Stimulated activated memory B cell treated with anti-CD40 and anti-IgM and Interleukin-4, amounts not matched to agents 10 μg/mL and 1 μg/mL and 100 μg/mL, for 72 hours (primary cell): ENCODE measurements at regions not wholly inside any gene's neighbourhood (a gene's known extent, or its start where the extent isn't known, plus 50 kb on each side); places are given as distances from the start of the nearest gene placed in this dataset.

Experiments used
- ATAC-seq: fragments of 150-1000 bp; cut with Tn5 transposase; 2 replicates; pipeline ENCODE4 v1.10.0; 2021
- H3K27ac Mint-ChIP-seq: one replicate; pipeline ENCODE4 v1.8.0; 2022; ENCODE audit warnings: mild to moderate bottlenecking, mixed read lengths
- H3K27me3 Mint-ChIP-seq: one replicate; pipeline ENCODE4 v1.8.0; 2022; ENCODE audit warnings: mixed read lengths
- H3K36me3 Mint-ChIP-seq: one replicate; pipeline ENCODE4 v1.8.0; 2022; ENCODE audit warnings: mixed read lengths
- H3K4me1 Mint-ChIP-seq: one replicate; pipeline ENCODE4 v1.8.0; 2022; ENCODE audit warnings: mixed read lengths
- H3K4me3 Mint-ChIP-seq: one replicate; pipeline ENCODE4 v1.8.0; 2022; ENCODE audit warnings: mild to moderate bottlenecking, moderate library complexity, mixed read lengths
- H3K9me3 Mint-ChIP-seq: one replicate; pipeline ENCODE4 v1.8.0; 2022; ENCODE audit warnings: mixed read lengths

DNA sequence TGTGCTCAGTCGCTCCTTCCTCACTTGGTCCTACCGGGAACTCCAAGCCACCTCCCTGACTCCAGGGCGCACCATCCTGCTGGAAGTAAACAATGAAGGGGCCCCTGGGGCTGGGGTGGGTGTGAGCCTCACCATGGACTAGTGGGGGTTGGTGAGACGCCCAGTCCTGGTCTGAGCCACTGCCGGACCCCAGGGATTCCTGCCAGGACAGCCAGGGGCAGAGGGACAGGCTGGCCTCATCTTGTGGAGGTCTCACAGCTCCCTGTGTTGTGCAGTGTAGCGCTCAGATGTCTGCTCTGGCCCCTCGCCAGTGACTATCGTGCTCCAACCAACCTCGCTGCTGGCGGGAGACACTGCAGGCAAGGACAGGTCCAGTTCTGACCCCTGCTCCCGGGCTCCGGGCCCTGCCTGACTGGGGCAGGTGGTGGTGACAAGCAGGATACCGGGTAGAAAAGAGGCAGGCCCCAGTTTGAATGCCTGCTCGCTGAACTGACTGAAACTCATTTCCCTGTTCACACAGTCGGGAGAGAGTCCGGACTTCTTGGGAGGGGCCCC is 1021.4 kb downstream of the BRD1 start:
- H3K4me1 Mint-ChIP-seq, result no peaks in the 10 kb centered on the region
- no peak for ATAC-seq
- H3K27ac Mint-ChIP-seq, result no peak overlapping the region
- H3K9me3 Mint-ChIP-seq, result peaks cover 2% of the 10 kb centered on the region
- no peaks in the 10 kb centered on the region for H3K36me3 Mint-ChIP-seq
- no peak overlapping the region for H3K4me3 Mint-ChIP-seq
- no peaks in the 10 kb centered on the region for H3K27me3 Mint-ChIP-seq

- ATAC-seq, result no peak
- Mint-ChIP-seq H3K27ac (no peak overlapping the region), H3K36me3 (no peaks in the 10 kb centered on the region), H3K9me3 (peaks cover 2% of the 10 kb centered on the region), H3K4me3 (no peak overlapping the region), H3K27me3 (no peaks in the 10 kb centered on the region), H3K4me1 (no peaks in the 10 kb centered on the region)
These were observed 1022.2 kb downstream of the BRD1 start for GRCh38 chr22:48805516-48805915.

GRCh38 chr22:48804811-48805301 is 1022.8 kb downstream of the BRD1 start:
- Mint-ChIP-seq H3K9me3 (peaks cover 2% of the 10 kb centered on the region), H3K4me3 (no peak overlapping the region), H3K4me1 (no peaks in the 10 kb centered on the region), H3K27me3 (no peaks in the 10 kb centered on the region), H3K27ac (no peak overlapping the region), H3K36me3 (no peaks in the 10 kb centered on the region)
- no peak for ATAC-seq

GRCh38 chr22:48803948-48804810 is 1023.5 kb downstream of the BRD1 start:
- no peaks in the 10 kb centered on the region for H3K36me3 Mint-ChIP-seq
- no peaks in the 10 kb centered on the region for H3K27me3 Mint-ChIP-seq
- peaks cover 2% of the 10 kb centered on the region for H3K9me3 Mint-ChIP-seq
- no peaks in the 10 kb centered on the region for H3K4me1 Mint-ChIP-seq
- ATAC-seq, result no peak
- H3K27ac Mint-ChIP-seq, result no peak overlapping the region
- H3K4me3 Mint-ChIP-seq, result no peak overlapping the region

DNA sequence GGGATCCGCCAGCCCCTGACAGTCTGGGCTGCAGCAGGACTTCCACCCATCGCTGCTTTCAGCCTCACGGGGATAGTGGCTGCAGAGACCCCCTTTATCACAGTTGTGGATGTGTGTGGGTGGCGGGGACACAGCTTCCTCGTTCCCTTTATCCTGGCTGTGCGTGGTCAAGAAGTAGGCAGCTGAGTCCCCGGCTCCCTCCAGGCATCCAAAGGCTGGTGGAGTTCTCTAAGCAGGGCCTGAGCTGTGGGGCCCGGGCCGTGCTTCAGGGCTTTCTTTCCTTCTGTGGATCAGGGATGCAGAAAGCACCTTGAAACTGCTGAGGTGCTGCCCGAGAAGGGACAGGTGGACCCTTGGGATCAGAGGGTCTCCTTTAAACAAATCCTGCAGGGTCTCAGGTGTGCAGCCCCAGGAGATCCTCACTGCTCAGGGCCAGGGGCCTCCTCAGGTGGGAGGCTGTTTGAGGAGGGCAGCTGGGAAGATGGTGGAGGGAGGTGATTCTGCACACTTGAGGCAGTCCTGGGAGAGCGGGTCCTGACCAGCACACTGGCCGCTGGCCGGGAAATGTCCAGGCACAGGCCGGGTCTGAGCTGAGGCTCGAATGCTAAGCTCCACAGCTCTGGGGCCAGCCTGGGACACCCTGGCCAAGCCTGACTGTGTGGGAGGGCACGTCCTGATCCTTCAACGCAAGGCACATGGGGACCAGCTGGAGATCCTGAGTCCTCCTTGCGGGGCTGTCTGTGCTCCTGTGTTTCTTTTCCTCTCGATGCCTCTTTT is 1024.3 kb downstream of the BRD1 start:
- H3K4me1 Mint-ChIP-seq, result no peaks in the 10 kb centered on the region

DNA sequence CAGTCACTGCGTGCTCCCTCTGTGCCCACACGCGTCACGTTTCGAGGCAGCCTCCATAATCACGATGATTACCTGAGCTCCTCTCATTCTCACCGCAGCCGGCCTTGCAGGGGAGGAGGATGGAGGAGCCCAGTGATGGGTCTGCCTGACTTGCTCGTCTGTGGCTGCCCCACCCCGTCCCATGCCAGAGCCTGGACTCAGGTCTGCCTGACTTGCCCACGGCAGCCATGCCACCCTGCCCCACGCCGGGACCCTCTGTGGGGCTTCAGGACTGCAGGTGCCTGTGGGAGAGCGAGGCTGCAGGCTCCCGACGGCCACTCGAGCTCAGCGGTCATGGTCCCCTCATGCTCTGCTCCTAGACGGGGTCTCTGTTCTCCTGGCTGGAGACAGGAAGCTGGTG is 1025.1 kb downstream of the BRD1 start:
- Mint-ChIP-seq H3K9me3 (no peaks in the 10 kb centered on the region), H3K36me3 (no peaks in the 10 kb centered on the region), H3K27ac (no peak overlapping the region), H3K27me3 (no peaks in the 10 kb centered on the region), H3K4me3 (no peak overlapping the region), H3K4me1 (no peaks in the 10 kb centered on the region)
- ATAC-seq, result no peak

More for the DNA sequence above, 1024.3 kb downstream of the BRD1 start:
- no peaks in the 10 kb centered on the region for H3K36me3 Mint-ChIP-seq
- no peaks in the 10 kb centered on the region for H3K27me3 Mint-ChIP-seq
- no peak overlapping the region for H3K27ac Mint-ChIP-seq
- no peaks in the 10 kb centered on the region for H3K9me3 Mint-ChIP-seq
- H3K4me3 Mint-ChIP-seq, result no peak overlapping the region
- ATAC-seq, result no peak

DNA sequence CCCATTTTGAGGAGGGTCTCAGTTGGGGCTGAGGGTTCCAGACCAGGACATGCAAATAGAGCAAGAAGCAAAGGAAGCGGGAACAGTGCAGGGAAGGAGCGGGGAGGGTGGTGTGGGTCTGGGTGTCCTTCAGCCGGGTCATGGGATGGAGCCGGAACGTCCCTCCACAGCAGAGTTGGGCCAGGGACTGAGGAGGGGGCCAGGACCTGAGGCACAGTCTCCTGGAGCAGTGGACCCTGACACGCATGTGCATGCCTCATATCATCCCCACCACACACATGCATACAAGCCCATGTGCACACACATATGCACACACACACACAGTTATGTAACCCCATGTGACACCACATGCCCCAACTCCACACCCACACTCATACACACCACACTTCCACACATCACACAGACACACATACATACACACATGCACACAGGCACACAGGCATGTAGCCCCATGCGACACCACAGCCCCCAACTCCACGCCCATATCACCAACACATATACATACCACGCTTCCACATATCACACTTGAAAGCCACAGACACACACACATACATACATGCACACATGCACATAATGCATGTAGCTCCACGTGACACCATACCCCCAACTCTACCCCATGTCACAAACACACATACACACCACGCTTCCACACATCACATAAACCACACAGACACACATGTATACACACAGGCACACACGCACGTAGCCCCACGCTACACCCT is 1026.6 kb downstream of the BRD1 start:
- H3K27me3 Mint-ChIP-seq, result no peaks in the 10 kb centered on the region
- H3K4me3 Mint-ChIP-seq, result no peak overlapping the region
- H3K36me3 Mint-ChIP-seq, result no peaks in the 10 kb centered on the region
- no peaks in the 10 kb centered on the region for H3K9me3 Mint-ChIP-seq
- H3K27ac Mint-ChIP-seq, result no peak overlapping the region
- H3K4me1 Mint-ChIP-seq, result no peaks in the 10 kb centered on the region
- no peak for ATAC-seq

- no peak for ATAC-seq
- no peaks in the 10 kb centered on the region for H3K36me3 Mint-ChIP-seq
- no peaks in the 10 kb centered on the region for H3K27me3 Mint-ChIP-seq
- no peak overlapping the region for H3K4me3 Mint-ChIP-seq
- no peaks in the 10 kb centered on the region for H3K9me3 Mint-ChIP-seq
- H3K4me1 Mint-ChIP-seq, result no peaks in the 10 kb centered on the region
- H3K27ac Mint-ChIP-seq, result no peak overlapping the region
These were observed 1027.4 kb downstream of the BRD1 start for GRCh38 chr22:48800036-48800885.

- H3K27me3 Mint-ChIP-seq, result no peaks in the 10 kb centered on the region
- H3K36me3 Mint-ChIP-seq, result no peaks in the 10 kb centered on the region
- ATAC-seq, result no peak
- no peak overlapping the region for H3K27ac Mint-ChIP-seq
- H3K4me3 Mint-ChIP-seq, result no peak overlapping the region
- peaks cover 1% of the 10 kb centered on the region for H3K9me3 Mint-ChIP-seq
- no peaks in the 10 kb centered on the region for H3K4me1 Mint-ChIP-seq
These were observed 1028.3 kb downstream of the BRD1 start for GRCh38 chr22:48799227-48799970.

GRCh38 chr22:48798281-48799226 is 1029.1 kb downstream of the BRD1 start:
- Mint-ChIP-seq H3K4me3 (no peak overlapping the region), H3K9me3 (peaks cover 7% of the 10 kb centered on the region), H3K4me1 (no peaks in the 10 kb centered on the region), H3K27me3 (no peaks in the 10 kb centered on the region), H3K36me3 (no peaks in the 10 kb centered on the region), H3K27ac (no peak overlapping the region)
- ATAC-seq, result no peak

GRCh38 chr22:48797731-48798130 is 1029.9 kb downstream of the BRD1 start:
- no peak overlapping the region for H3K4me3 Mint-ChIP-seq
- no peak overlapping the region for H3K27ac Mint-ChIP-seq

GRCh38 chr22:48796310-48797015 is 1031.2 kb downstream of the BRD1 start:
- H3K4me3 Mint-ChIP-seq, result no peak overlapping the region
- no peaks in the 10 kb centered on the region for H3K27me3 Mint-ChIP-seq
- peaks cover 14% of the 10 kb centered on the region for H3K9me3 Mint-ChIP-seq
- no peak for ATAC-seq
- H3K36me3 Mint-ChIP-seq, result no peaks in the 10 kb centered on the region
- no peak overlapping the region for H3K27ac Mint-ChIP-seq
- no peaks in the 10 kb centered on the region for H3K4me1 Mint-ChIP-seq

More at GRCh38 chr22:48797731-48798130, 1029.9 kb downstream of the BRD1 start:
- Mint-ChIP-seq H3K9me3 (peaks cover 9% of the 10 kb centered on the region), H3K4me1 (no peaks in the 10 kb centered on the region), H3K27me3 (no peaks in the 10 kb centered on the region), H3K36me3 (no peaks in the 10 kb centered on the region)
- no peak for ATAC-seq
